Nucleus accumbens (tissue), 56 donors: ENCODE measurements at regions not wholly inside any gene's neighbourhood (a gene's known extent, or its start where the extent isn't known, plus 50 kb on each side); places are given as distances from the start of the nearest gene placed in this dataset.

Experiments
- DNase-seq, 56 donors: peaks; one replicate each; lab custom pipeline; 2025; lab: John Stamatoyannopoulos, UW

- no peak for DNase-seq
These were observed 429.9 kb downstream of the MTX2 start for GRCh38 chr2:176699098-176699497.

DNA sequence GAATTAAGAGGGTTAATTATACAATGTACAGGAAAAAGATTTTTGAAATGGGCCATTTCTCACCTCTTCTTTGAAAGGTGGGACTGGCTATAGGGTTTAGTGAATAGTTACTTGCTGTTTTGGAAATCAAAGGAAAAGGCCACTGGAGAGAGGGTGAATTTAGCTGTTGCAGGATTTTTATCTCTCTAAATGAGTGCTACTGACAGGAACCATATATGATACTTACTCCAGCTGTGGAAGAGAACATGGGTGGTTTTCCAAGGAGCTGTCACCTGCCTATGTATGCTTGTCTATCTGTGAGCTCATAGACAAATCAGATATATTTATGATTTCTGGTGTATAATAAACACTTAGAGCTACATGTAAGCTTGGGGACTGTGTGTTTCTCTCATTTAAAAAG, 430.4 kb downstream of the MTX2 start:
- DNase-seq = no peak

DNA sequence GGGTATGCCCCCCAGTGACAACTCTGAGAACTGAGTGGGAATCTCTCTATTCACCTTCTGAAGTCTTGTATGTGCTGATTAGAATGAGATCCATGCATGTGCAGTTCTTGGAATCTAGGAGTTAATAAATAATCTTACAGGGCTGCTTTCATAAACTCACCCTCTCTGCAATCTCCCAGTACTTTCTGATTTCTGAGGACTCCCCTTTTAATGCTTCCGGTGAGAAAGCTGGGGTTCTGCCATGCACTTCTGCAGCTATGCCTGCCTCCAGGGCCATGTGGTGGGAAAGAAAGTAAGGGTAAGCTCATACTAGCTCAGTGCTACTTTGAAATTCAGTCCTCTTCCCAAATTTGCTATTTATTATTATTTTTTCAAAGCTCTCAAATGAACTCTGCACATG, 432.9 kb downstream of the MTX2 start:
- DNase-seq = no peak

- no peak for DNase-seq
These were observed 435.1 kb downstream of the MTX2 start for GRCh38 chr2:176704282-176704858.

- no peak for DNase-seq
These were observed 440.1 kb downstream of the MTX2 start for GRCh38 chr2:176709149-176709951.

- no peak for DNase-seq
These were observed 440.7 kb downstream of the MTX2 start for GRCh38 chr2:176709991-176710390.

GRCh38 chr2:176710657-176711186, 441.5 kb downstream of the MTX2 start:
- DNase-seq = no peak

DNA sequence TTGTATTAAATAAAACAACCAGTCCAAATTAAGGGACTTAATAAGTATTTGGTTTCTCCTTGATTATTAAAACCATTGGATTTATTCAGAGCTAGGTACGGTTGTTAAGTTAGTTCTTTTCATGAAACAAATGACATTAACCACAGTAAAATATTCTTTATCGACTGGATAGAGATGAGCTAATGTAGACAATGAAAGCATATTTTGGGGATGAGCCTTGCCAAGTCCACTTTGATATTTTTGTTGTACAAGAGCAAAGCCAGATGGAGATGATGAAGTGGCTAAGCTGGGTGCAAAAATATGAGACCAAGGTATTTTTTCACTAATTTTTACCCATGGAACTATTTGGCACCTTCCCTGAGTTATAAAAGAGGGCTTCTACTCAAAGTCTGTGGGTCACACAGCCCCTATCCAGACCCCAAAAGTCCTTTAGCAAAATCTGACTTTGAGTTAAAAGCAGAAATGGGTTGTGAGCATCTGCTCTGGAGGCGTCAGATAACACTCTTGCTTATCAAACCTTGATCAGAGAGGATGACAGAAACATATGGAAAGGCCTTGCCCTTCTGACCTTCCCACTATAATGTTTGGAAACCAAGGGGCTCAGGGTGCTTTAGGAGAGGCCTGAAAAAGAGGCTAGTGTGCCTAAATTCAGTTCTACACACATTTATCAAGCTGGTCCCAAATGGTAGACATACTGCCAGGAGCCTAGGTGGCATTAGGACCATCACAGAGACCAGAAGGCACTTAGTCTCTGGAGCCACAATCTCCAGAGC, 456.8 kb downstream of the MTX2 start:
- no peak for DNase-seq

- DNase-seq = no peak
These were observed 458.5 kb downstream of the MTX2 start for GRCh38 chr2:176727696-176728095.

GRCh38 chr2:176729706-176730569, 460.7 kb downstream of the MTX2 start:
- DNase-seq = no peak

DNA sequence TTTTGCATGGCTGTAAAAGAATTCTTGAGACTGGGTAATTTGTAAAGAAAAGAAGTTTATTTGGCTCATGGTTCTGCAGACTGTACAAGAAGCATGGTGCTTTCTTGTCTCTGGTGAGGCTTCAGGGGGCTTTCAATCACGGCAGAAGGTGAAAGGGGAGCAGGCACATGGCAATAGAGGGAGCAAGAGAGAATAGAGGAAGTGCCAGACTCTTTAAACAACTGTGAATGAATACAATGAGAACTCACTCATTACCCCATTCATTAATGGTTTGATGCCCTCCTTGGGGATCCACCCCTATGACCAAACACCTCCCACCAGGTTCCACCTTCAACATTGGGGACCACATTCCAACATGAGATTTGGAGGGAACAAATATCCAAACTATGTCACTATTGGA, 463.5 kb downstream of the MTX2 start:
- DNase-seq = no peak

DNA sequence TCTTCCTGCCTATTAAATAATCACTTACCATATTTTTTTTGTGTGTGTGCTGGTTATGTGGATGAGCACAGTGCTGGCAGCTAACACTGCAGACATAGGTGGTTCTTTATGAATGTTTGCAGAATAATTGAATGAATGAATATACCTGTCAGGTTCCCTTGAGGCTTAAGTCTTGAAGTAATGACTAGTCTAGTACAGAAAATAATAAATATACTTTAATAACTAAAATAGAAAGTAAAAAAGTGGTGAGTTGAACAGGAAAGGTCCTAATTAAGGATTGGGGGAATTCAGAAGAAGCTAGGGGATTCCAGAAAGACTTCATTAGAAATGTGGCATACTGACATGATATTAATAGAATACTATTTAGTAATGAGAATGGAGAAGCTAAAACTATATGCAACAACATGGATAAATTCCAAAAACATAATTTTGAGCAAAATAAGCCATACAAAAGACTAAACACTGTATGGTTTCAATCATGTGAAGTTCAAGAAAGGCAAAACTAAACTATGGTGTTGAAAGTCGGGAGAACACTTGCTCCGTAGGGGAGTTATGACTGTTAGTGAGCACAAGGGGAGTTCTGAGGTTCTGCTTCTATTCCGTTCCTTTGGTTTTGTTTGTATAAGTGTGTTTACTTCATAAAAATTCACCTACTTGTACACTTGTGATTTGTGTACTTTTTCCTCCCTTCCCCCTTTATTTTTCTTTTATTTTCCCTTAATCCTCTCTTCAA, 464.6 kb downstream of the MTX2 start:
- no peak for DNase-seq

GRCh38 chr2:176734868-176735267, 465.6 kb downstream of the MTX2 start:
- no peak for DNase-seq

GRCh38 chr2:176742271-176742670, 470.3 kb upstream of the HNRNPA3 start:
- no peak for DNase-seq

DNA sequence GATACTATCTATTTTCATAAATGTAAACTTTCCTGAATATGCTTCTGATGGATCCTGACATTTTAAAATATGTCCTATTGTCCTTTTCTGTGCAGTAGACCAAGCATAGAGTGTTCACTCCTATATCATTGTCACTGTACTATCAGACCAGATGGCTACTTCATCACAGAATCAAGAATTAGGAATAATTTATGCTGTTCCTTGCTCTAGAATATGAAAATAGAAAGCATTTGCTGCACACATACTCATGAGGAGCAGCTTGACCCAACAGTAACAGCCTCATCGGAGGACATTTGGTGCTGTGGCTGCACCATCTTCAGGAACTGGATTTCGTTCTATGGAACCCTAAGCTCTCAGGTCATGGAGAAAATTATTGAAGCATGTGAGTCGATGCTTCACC, 468.9 kb upstream of the HNRNPA3 start:
- no peak for DNase-seq

GRCh38 chr2:176744146-176744545, 468.4 kb upstream of the HNRNPA3 start:
- DNase-seq = no peak

DNA sequence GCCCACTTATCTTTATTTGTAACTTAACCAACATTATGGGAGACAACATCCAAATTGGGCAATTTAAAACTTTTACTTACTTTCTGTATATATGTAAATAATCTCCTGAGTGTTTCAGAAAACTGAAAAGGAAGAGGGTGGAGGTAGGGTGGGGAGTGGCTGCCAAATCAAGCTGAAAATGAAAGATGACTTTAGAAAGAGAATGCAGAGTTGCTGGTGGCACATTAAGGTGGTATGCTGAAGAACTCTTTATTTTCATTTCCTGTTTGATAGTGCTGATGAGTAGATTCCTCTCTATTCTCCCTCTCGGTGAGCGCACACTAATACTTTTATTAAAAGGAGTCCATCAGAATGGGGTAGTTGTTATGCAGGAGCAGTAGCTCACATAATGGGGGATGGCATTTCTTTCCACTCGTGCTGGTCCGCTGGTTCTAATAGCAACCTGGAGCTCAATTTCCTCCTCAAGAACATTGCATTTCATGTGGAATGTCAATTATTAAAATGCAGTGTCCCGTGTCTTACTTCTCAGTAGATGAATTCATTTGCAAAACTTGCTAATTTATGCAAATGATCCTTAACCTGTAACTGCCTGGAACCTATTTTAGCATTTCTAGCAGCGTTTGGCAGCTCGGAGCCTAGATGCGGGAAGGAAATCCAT, 466.9 kb upstream of the HNRNPA3 start:
- no peak for DNase-seq

- no peak for DNase-seq
These were observed 466.2 kb upstream of the HNRNPA3 start for GRCh38 chr2:176746411-176746810.

- DNase-seq = no peak
These were observed 465.1 kb upstream of the HNRNPA3 start for GRCh38 chr2:176747506-176747905.
